OCI-LY3 (cell line): ENCODE measurements at regions not wholly inside any gene's neighbourhood (a gene's known extent, or its start where the extent isn't known, plus 50 kb on each side); places are given as distances from the start of the nearest gene placed in this dataset.

Source experiments
- H2AFZ ChIP-seq: fragments of 200-600, 300-600 bp; shearing (Covaris generic); 2 replicates; pipeline ENCODE4 v1.6.0; 2014; ENCODE audit warnings: antibody characterized with exemption, low read depth, low read length
- H3K27ac ChIP-seq: fragments of 200-600, 300-600 bp; sonication (generic); 2 replicates; pipeline ENCODE4 v1.5.1; 2014; ENCODE audit warnings: mild to moderate bottlenecking, low read length, moderate library complexity, mixed read lengths
- H3K27me3 ChIP-seq: fragments of 200-600, 300-600 bp; sonication (generic); 2 replicates; pipeline ENCODE4 v1.6.1; 2014; ENCODE audit warnings: low read depth, low read length, mixed read lengths
- H3K36me3 ChIP-seq: fragments of 200-600, 300-600 bp; sonication (generic); replicated peaks from 2 replicates; pipeline ENCODE3; 2014; ENCODE audit warnings: low read depth, low read length, mixed read lengths
- H3K4me1 ChIP-seq: fragments of 300-600, 200-600 bp; sonication (generic); 2 replicates; pipeline ENCODE4 v1.6.1; 2014; ENCODE audit warnings: low read length, mixed read lengths
- H3K4me2 ChIP-seq: fragments of 200-600, 300-600 bp; sonication (generic); 2 replicates; pipeline ENCODE4 v1.6.1; 2014; ENCODE audit warnings: low read length, mixed read lengths
- H3K4me3 ChIP-seq: fragments of 300-600, 200-600 bp; sonication (generic); 2 replicates; pipeline ENCODE4 v1.5.1; 2014; ENCODE audit warnings: antibody characterized with exemption, mild to moderate bottlenecking, low read length, moderate library complexity
- H3K79me2 ChIP-seq: fragments of 300-600, 200-600 bp; shearing (Covaris generic); 2 replicates; pipeline ENCODE4 v1.6.1; 2014; ENCODE audit warnings: mild to moderate bottlenecking, low read length, mixed read lengths
- H3K9ac ChIP-seq: fragments of 300-600, 200-600 bp; shearing (Covaris generic); 2 replicates; pipeline ENCODE4 v1.6.0; 2014; ENCODE audit warnings: mild to moderate bottlenecking, low read length, moderate library complexity
- H3K9me3 ChIP-seq: fragments of 200-600, 300-600 bp; shearing (Covaris generic); 2 replicates; pipeline ENCODE4 v1.6.1; 2014; ENCODE audit warnings: low read length, mixed read lengths; ENCODE audit not compliant: insufficient read depth
- H4K20me1 ChIP-seq: fragments of 200-600, 300-600 bp; sonication (generic); 2 replicates; pipeline ENCODE4 v1.6.1; 2016; ENCODE audit warnings: low read length, mixed read lengths; ENCODE audit not compliant: insufficient read depth
- CTCF ChIP-seq: fragments of 200-600, 300-600 bp; sonication (generic); IDR thresholded peaks from 2 replicates; pipeline ENCODE4 v1.5.1; 2014; ENCODE audit warnings: antibody characterized with exemption, low read length, low read depth
- EZH2phosphoT487 ChIP-seq: fragments of 200-600 bp; shearing (Covaris generic); IDR thresholded peaks from 2 replicates; pipeline ENCODE4 v1.6.1; 2018; ENCODE audit warnings: antibody characterized with exemption, mixed run types, low read depth

GRCh38 chr5:23242891-23243290 is 264.5 kb upstream of the PRDM9 start:
- no peaks in the 10 kb centered on the region for H3K4me1 ChIP-seq
- no peaks in the 10 kb centered on the region for H3K36me3 ChIP-seq
- H2AFZ ChIP-seq: no peak overlapping the region
- H3K9me3 ChIP-seq: no peaks in the 10 kb centered on the region
- H3K27ac ChIP-seq: no peak overlapping the region
- no peak overlapping the region for H3K4me2 ChIP-seq
- H3K9ac ChIP-seq: no peak overlapping the region
- no peaks in the 10 kb centered on the region for H3K79me2 ChIP-seq
- H4K20me1 ChIP-seq: no peaks in the 10 kb centered on the region
- H3K27me3 ChIP-seq: no peaks in the 10 kb centered on the region
- TF ChIP-seq CTCF (no peak), EZH2phosphoT487 (no peak)
- no peak overlapping the region for H3K4me3 ChIP-seq

- H3K36me3 ChIP-seq: no peaks in the 10 kb centered on the region
- no peaks in the 10 kb centered on the region for H3K4me1 ChIP-seq
- no peak overlapping the region for H2AFZ ChIP-seq
- no peak overlapping the region for H3K4me3 ChIP-seq
- H3K27ac ChIP-seq: no peak overlapping the region
- H4K20me1 ChIP-seq: no peaks in the 10 kb centered on the region
- H3K79me2 ChIP-seq: no peaks in the 10 kb centered on the region
- H3K9me3 ChIP-seq: no peaks in the 10 kb centered on the region
- TF ChIP-seq CTCF (no peak), EZH2phosphoT487 (no peak)
- no peak overlapping the region for H3K9ac ChIP-seq
- H3K4me2 ChIP-seq: no peak overlapping the region
- H3K27me3 ChIP-seq: no peaks in the 10 kb centered on the region
Observed at GRCh38 chr5:23235246-23235645, 272.2 kb upstream of the PRDM9 start.

DNA sequence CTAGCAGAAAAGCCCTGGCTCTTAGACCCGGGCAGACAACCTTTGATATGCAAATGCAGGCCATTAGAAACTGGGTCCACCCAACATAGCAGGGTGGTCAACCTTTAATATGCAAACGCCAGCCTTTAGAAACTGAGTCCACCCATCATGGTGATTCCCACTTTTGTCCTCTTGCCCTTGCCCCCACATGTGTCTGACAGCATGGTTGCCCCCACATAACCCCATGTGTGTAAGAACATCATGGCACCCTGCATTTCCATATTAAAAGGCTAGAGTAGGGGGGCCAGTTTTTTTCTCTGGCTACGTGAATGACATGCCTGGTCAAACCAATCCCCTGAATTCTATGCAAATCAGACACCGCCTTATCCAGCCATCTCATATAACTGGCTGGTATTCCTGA is 273.2 kb upstream of the PRDM9 start:
- Histone ChIP-seq H3K9ac (no peak overlapping the region), H3K27me3 (no peaks in the 10 kb centered on the region)

GRCh38 chr5:23223846-23224245 is 283.6 kb upstream of the PRDM9 start:
- Histone ChIP-seq H3K9me3 (no peaks in the 10 kb centered on the region), H3K27me3 (no peaks in the 10 kb centered on the region), H2AFZ (no peak overlapping the region), H3K36me3 (no peaks in the 10 kb centered on the region), H3K9ac (no peak overlapping the region), H3K4me3 (no peak overlapping the region), H4K20me1 (no peaks in the 10 kb centered on the region), H3K79me2 (no peaks in the 10 kb centered on the region), H3K4me1 (no peaks in the 10 kb centered on the region), H3K4me2 (no peak overlapping the region), H3K27ac (no peak overlapping the region)
- TF ChIP-seq EZH2phosphoT487 (no peak), CTCF (no peak)

More for the DNA sequence above, 273.2 kb upstream of the PRDM9 start:
- Histone ChIP-seq H3K36me3 (no peaks in the 10 kb centered on the region), H3K79me2 (no peaks in the 10 kb centered on the region), H3K9me3 (no peaks in the 10 kb centered on the region), H4K20me1 (no peaks in the 10 kb centered on the region), H3K4me3 (no peak overlapping the region), H3K4me1 (no peaks in the 10 kb centered on the region), H3K27ac (no peak overlapping the region), H3K4me2 (no peak overlapping the region), H2AFZ (no peak overlapping the region)
- TF ChIP-seq EZH2phosphoT487: no peak
- no peak for TF ChIP-seq CTCF
